Peyer's patch (tissue), 4 donors: ENCODE measurements at regions not wholly inside any gene's neighbourhood (a gene's known extent, or its start where the extent isn't known, plus 50 kb on each side); places are given as distances from the start of the nearest gene placed in this dataset.
"Not testable (repeated sequence)": the region's sequence is repeated elsewhere in the genome, so short reads cannot be mapped to it uniquely, and the experiment has no call there.

ENCODE experiments used
- CTCF ChIP-seq, 6 experiments: fragments of 450-650 bp in 4 of 6; fragments of 200-600 bp in 2 of 6; sonication (generic) in 1 of 6; IDR thresholded peaks; one replicate each; pipeline ENCODE4 v1.5.1; 2017 to 2019; ENCODE audit warnings: antibody characterized with exemption in 6 of 6, mild to moderate bottlenecking in 3 of 6, moderate library complexity in 1 of 6
- POLR2A ChIP-seq, 2 donors: fragments of 450-650 bp; IDR thresholded peaks; one replicate each; pipeline ENCODE4 v1.5.1; 2017; ENCODE audit warnings: antibody characterized with exemption in 2 of 2, mild to moderate bottlenecking in 2 of 2, moderate library complexity in 2 of 2

GRCh38 chr7:67358738-67359137, 362.1 kb downstream of the TYW1 start:
- not testable (repeated sequence) for TF ChIP-seq CTCF, POLR2A (IDR thresholded peaks at IDR 0.05)
